Suprapubic skin (tissue), 4 donors: ENCODE measurements at regions not wholly inside any gene's neighbourhood (a gene's known extent, or its start where the extent isn't known, plus 50 kb on each side); places are given as distances from the start of the nearest gene placed in this dataset.
A peak's percentile ranks its signal among the peaks of the same experiment; 100 is the strongest.

ENCODE experiments used
- DNase-seq, 2 donors: peaks; one replicate each; pipeline ENCODE4 v3.0.0-alpha.2; 2019; ENCODE audit warnings: low spot score in 2 of 2
- H3K27ac ChIP-seq: fragments of 200-600 bp; sonication (generic); one replicate; pipeline ENCODE4 v1.5.1; 2019
- H3K27me3 ChIP-seq: fragments of 200-600 bp; sonication (generic); one replicate; pipeline ENCODE4 v1.5.1; 2019
- H3K36me3 ChIP-seq: fragments of 200-600 bp; sonication (generic); one replicate; pipeline ENCODE4 v1.5.1; 2019
- H3K4me1 ChIP-seq: fragments of 200-600 bp; sonication (generic); one replicate; pipeline ENCODE4 v1.5.1; 2019
- H3K4me3 ChIP-seq: fragments of 200-600 bp; sonication (generic); one replicate; pipeline ENCODE4 v1.5.1; 2019; ENCODE audit warnings: mild to moderate bottlenecking
- H3K9me3 ChIP-seq: fragments of 200-600 bp; sonication (generic); one replicate; pipeline ENCODE4 v1.5.1; 2019
- EP300 ChIP-seq: sonication (generic); formaldehyde crosslinking; IDR thresholded peaks from one replicate; pipeline ENCODE4 v1.6.1; 2017; ENCODE audit warnings: antibody characterized with exemption
- POLR2A ChIP-seq, 2 donors: fragments of 450-650 bp; IDR thresholded peaks; one replicate each; pipeline ENCODE4 v1.6.1; 2017; ENCODE audit warnings: antibody characterized with exemption in 2 of 2, mild to moderate bottlenecking in 2 of 2, moderate library complexity in 2 of 2
- POLR2AphosphoS5 ChIP-seq, 3 donors: sonication (generic); formaldehyde crosslinking; IDR thresholded peaks; one replicate each; pipeline ENCODE4 v1.6.1; 2017; ENCODE audit warnings: antibody characterized with exemption in 3 of 3
- WGBS: methylation state at CpG from one replicate; pipeline ENCODE4 v1.1.5; 2018; 5-methylcytosine and 5-hydroxymethylcytosine counted together
- TF ChIP-seq, protein P1 (sequence below), 2 donors: fragments of 200-600 bp in 1 of 2; fragments of 450-650 bp in 1 of 2; sonication (generic) in 1 of 2; IDR thresholded peaks; one replicate each; pipeline ENCODE4 v1.5.1; 2016 to 2019; ENCODE audit warnings: antibody characterized with exemption in 2 of 2, mild to moderate bottlenecking in 1 of 2, moderate library complexity in 1 of 2

DNA sequence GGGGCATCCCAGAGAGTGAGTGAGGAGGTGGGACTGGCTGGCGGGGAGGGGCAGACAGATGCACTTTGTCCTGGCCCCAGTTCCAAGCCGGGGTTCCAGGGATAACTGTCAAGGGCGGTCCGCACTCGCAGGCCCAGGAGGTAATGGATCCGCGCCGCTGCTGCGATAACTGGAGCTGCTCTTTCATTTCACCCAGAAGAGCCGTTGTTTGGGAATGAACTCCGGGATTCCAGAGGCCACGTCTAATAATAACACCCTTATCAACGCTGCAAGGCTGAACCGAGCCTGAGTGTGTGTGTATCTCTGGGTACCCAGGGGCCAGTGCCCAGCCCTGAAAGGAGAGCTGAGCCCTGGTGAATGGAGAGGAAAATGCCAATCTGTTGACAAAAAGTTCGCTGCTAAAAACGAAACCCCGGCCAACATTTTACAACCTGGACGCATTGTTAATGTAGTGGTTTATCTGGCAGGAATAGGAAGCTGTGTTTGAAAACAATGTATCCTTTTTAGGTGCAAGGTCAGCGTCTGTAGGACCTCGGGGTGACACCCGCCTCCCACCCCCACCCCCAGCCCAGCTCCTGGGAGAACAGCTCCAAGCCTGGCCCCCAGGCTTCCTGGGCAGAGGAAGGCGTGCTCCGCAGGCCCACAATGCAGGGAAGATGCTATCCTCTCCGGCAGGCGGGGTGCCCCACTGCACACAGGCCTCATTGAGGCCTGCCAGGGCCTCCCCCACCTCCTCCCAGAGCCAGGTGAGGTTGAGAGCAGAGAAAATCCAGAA is 119.7 kb downstream of the PROX1 start:
- H3K9me3 ChIP-seq: no peaks in the 10 kb centered on the region
- DNase-seq: no peak
- no peaks in the 10 kb centered on the region for H3K4me1 ChIP-seq
- 44% methylated on average over 18 of the region's 25 CpGs for WGBS
- no peaks in the 10 kb centered on the region for H3K36me3 ChIP-seq
- TF ChIP-seq POLR2A (IDR thresholded peaks at IDR 0.05): no peak
- TF ChIP-seq EP300: no peak
- no peak for TF ChIP-seq POLR2AphosphoS5 (IDR thresholded peaks at IDR 0.05)
- TF ChIP-seq, protein P1, sequence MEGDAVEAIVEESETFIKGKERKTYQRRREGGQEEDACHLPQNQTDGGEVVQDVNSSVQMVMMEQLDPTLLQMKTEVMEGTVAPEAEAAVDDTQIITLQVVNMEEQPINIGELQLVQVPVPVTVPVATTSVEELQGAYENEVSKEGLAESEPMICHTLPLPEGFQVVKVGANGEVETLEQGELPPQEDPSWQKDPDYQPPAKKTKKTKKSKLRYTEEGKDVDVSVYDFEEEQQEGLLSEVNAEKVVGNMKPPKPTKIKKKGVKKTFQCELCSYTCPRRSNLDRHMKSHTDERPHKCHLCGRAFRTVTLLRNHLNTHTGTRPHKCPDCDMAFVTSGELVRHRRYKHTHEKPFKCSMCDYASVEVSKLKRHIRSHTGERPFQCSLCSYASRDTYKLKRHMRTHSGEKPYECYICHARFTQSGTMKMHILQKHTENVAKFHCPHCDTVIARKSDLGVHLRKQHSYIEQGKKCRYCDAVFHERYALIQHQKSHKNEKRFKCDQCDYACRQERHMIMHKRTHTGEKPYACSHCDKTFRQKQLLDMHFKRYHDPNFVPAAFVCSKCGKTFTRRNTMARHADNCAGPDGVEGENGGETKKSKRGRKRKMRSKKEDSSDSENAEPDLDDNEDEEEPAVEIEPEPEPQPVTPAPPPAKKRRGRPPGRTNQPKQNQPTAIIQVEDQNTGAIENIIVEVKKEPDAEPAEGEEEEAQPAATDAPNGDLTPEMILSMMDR (IDR thresholded peaks at IDR 0.05): no peak
- H3K4me3 ChIP-seq: peak overlapping the region; percentile 3
- H3K27me3 ChIP-seq: no peaks in the 10 kb centered on the region
- no peak overlapping the region for H3K27ac ChIP-seq

DNA sequence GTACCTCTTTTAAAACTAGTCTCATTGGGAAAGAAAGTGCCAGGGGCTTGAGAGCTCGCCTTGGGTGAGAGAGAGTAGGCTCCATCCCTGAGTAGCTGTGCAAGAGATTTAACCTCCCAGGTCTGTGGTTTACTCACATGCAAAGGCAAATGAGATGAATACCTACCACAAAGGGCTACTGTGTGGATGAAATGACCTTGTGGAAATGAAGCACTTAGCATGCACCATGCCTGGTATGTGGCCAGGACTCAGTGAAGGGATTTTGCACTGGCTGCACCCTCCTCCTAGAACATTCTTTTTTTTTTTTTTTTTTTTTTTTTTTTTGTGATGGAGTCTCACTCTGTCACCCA is 120.3 kb downstream of the PROX1 start:
- Histone ChIP-seq H3K36me3 (no peaks in the 10 kb centered on the region), H3K4me1 (no peaks in the 10 kb centered on the region), H3K27me3 (no peaks in the 10 kb centered on the region), H3K4me3 (no peak overlapping the region), H3K9me3 (no peaks in the 10 kb centered on the region), H3K27ac (no peak overlapping the region)
- TF ChIP-seq EP300 (no peak), POLR2A (IDR thresholded peaks at IDR 0.05) (no peak), POLR2AphosphoS5 (IDR thresholded peaks at IDR 0.05) (no peak)
- TF ChIP-seq, protein P1 (IDR thresholded peaks at IDR 0.05): no peak
- no peak for DNase-seq
- 83% methylated on average over 1 of the region's 1 CpG for WGBS

DNA sequence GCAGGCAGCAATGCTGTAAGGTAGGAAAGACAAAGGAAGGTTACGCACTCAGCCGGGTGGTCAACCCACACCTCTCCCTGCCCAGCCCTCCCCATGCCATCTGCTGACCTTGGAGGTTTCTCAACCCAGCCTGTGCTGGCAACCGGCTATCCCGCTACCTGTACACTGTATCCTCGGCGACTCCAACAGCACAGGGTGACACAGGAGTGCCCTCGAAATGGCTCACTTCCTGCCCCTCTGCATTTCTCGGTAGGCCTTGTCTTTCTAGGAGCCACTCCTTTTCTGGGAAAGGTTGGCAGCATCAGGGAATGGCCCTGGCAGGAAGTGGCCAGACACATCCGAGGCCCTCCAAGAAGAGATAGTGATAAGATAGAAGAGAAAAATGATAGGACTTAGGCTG is 124.0 kb downstream of the PROX1 start:
- TF ChIP-seq, protein P1 (IDR thresholded peaks at IDR 0.05): no peak
- no peak for TF ChIP-seq POLR2AphosphoS5 (IDR thresholded peaks at IDR 0.05)
- TF ChIP-seq POLR2A (IDR thresholded peaks at IDR 0.05): no peak
- TF ChIP-seq EP300: no peak
- H3K9me3 ChIP-seq: no peaks in the 10 kb centered on the region
- 89% methylated on average over 9 of the region's 9 CpGs for WGBS
- no peak for DNase-seq
- H3K27me3 ChIP-seq: no peaks in the 10 kb centered on the region
- no peak overlapping the region for H3K27ac ChIP-seq
- H3K36me3 ChIP-seq: no peaks in the 10 kb centered on the region
- H3K4me1 ChIP-seq: no peaks in the 10 kb centered on the region
- H3K4me3 ChIP-seq: no peak overlapping the region

DNA sequence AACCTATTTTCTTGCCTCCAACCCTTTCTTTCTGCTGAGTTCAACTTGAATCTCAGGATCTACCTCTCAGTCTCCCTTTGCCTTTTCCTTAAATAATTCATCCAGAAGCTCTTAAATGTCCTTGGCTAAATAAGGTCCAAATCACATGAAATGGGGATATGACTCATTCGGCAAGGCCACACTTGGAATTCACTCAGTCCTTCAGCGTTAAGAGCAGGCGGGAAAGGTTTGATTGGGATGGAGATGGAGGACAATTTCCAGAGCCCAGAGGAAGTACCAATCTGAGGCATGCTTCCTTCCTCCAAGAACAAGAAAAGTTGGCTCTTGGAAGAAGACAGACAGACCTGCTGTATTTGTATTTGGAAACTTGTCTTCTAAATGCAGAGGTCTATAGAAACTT is 128.5 kb downstream of the PROX1 start:
- peaks cover 5% of the 10 kb centered on the region for H3K27me3 ChIP-seq
- H3K4me1 ChIP-seq: no peaks in the 10 kb centered on the region
- H3K27ac ChIP-seq: no peak overlapping the region
- DNase-seq: no peak
- H3K36me3 ChIP-seq: no peaks in the 10 kb centered on the region
- H3K4me3 ChIP-seq: no peak overlapping the region
- TF ChIP-seq POLR2A (IDR thresholded peaks at IDR 0.05) (no peak), POLR2AphosphoS5 (IDR thresholded peaks at IDR 0.05) (no peak), EP300 (no peak)
- TF ChIP-seq, protein P1 (IDR thresholded peaks at IDR 0.05): no peak
- H3K9me3 ChIP-seq: peaks cover 9% of the 10 kb centered on the region
- WGBS: 85% methylated on average over 3 of the region's 3 CpGs

DNA sequence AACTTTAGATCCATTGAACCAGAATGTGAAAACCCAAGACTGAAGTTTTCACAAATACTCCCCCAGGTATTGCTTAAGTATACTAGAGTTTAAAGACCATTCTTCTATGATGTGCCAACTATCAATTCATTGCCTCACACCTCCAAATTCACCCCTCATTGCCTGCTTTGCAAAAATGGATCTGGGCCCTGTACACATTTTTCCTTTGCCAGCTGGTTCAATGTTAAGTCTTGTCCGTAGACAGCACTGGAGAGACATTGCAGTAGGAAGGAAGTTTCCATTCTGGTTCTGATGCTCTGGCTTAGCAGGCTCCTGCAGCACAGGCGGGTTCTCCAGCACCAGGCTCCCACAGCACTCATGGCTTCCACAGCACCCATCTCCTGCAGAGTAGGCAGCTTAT is 130.0 kb downstream of the PROX1 start:
- Histone ChIP-seq H3K4me3 (no peak overlapping the region), H3K4me1 (no peaks in the 10 kb centered on the region), H3K27ac (no peak overlapping the region), H3K36me3 (no peaks in the 10 kb centered on the region), H3K9me3 (peaks cover 9% of the 10 kb centered on the region), H3K27me3 (peaks cover 5% of the 10 kb centered on the region)
- TF ChIP-seq, protein P1 (IDR thresholded peaks at IDR 0.05): no peak
- no peak for TF ChIP-seq EP300
- TF ChIP-seq POLR2AphosphoS5 (IDR thresholded peaks at IDR 0.05): no peak
- TF ChIP-seq POLR2A (IDR thresholded peaks at IDR 0.05): no peak
- 84% methylated on average over 2 of the region's 2 CpGs for WGBS
- no peak for DNase-seq
